Astrocyte (in vitro differentiated cells and primary cell): ENCODE measurements at regions not wholly inside any gene's neighbourhood (a gene's known extent, or its start where the extent isn't known, plus 50 kb on each side); places are given as distances from the start of the nearest gene placed in this dataset.

Experiments
- DNase-seq: peaks from one replicate; pipeline ENCODE4 v3.0.0-alpha.2; 2010; ENCODE audit warnings: low read depth
- FAIRE-seq: peaks from 2 replicates; lab custom pipeline; 2011; peaks lifted over from hg19 to GRCh38; lab: Jason Lieb, UNC
- H2AFZ ChIP-seq: 2 replicates; pipeline ENCODE4 v1.6.0; 2012; ENCODE audit warnings: low read depth, low read length, inconsistent platforms
- H3K27ac ChIP-seq: 2 replicates; pipeline ENCODE4 v1.5.1; 2011; ENCODE audit warnings: low read depth, low read length, inconsistent platforms
- H3K27me3 ChIP-seq: 2 replicates; pipeline ENCODE4 v1.6.0; 2011; ENCODE audit warnings: low read length, inconsistent platforms; ENCODE audit not compliant: insufficient read depth
- H3K36me3 ChIP-seq: 2 replicates; pipeline ENCODE4 v1.5.1; 2011; ENCODE audit warnings: low read length, inconsistent platforms; ENCODE audit not compliant: insufficient read depth
- H3K4me1 ChIP-seq: 2 replicates; pipeline ENCODE4 v1.5.1; 2011; ENCODE audit warnings: low read length, inconsistent platforms; ENCODE audit not compliant: insufficient read depth
- H3K4me2 ChIP-seq: 2 replicates; pipeline ENCODE4 v1.6.0; 2012; ENCODE audit warnings: low read length, inconsistent platforms
- H3K4me3 ChIP-seq: 2 replicates; pipeline ENCODE4 v1.5.1; 2011; ENCODE audit warnings: low read depth, mild to moderate bottlenecking, low read length, inconsistent platforms; ENCODE audit not compliant: insufficient read depth
- H3K79me2 ChIP-seq: 2 replicates; pipeline ENCODE4 v1.6.0; 2012; ENCODE audit warnings: mild to moderate bottlenecking, low read length, inconsistent platforms; ENCODE audit not compliant: insufficient read depth
- H3K9ac ChIP-seq: 2 replicates; pipeline ENCODE4 v1.6.0; 2012; ENCODE audit warnings: mild to moderate bottlenecking, low read length, inconsistent platforms
- H3K9me3 ChIP-seq: 2 replicates; pipeline ENCODE4 v1.5.1; 2012; ENCODE audit warnings: low read depth, mild to moderate bottlenecking, low read length, inconsistent platforms; ENCODE audit not compliant: insufficient read depth
- H4K20me1 ChIP-seq: 2 replicates; pipeline ENCODE4 v1.6.0; 2012; ENCODE audit warnings: low read length, inconsistent platforms; ENCODE audit not compliant: insufficient read depth
- H3K27ac Mint-ChIP-seq: one replicate; pipeline ENCODE4 v1.8.0; 2021; ENCODE audit warnings: mild to moderate bottlenecking, mixed read lengths; ENCODE audit not compliant: unreplicated experiment
- H3K27me3 Mint-ChIP-seq: one replicate; pipeline ENCODE4 v1.8.0; 2021; ENCODE audit warnings: low read depth, mixed read lengths; ENCODE audit not compliant: unreplicated experiment
- H3K36me3 Mint-ChIP-seq: one replicate; pipeline ENCODE4 v1.8.0; 2021; ENCODE audit warnings: low read depth, mixed read lengths; ENCODE audit not compliant: unreplicated experiment
- H3K4me1 Mint-ChIP-seq: one replicate; pipeline ENCODE4 v1.8.0; 2021; ENCODE audit warnings: low read depth, mixed read lengths; ENCODE audit not compliant: unreplicated experiment
- H3K4me3 Mint-ChIP-seq: one replicate; pipeline ENCODE4 v1.8.0; 2021; ENCODE audit warnings: mild to moderate bottlenecking, moderate library complexity, mixed read lengths; ENCODE audit not compliant: unreplicated experiment
- H3K9me3 Mint-ChIP-seq: one replicate; pipeline ENCODE4 v1.8.0; 2021; ENCODE audit warnings: mild to moderate bottlenecking, mixed read lengths; ENCODE audit not compliant: unreplicated experiment
- CTCF ChIP-seq: IDR thresholded peaks from 2 replicates; pipeline ENCODE4 v1.5.1; 2011; ENCODE audit warnings: low read depth, mild to moderate bottlenecking, inconsistent platforms, low read length, moderate library complexity; ENCODE audit not compliant: insufficient read depth
- EZH2 ChIP-seq: IDR thresholded peaks from 2 replicates; pipeline ENCODE4 v1.6.1; 2012; ENCODE audit warnings: mild to moderate bottlenecking, low read length, inconsistent platforms; ENCODE audit not compliant: insufficient read depth

- H3K27me3 ChIP-seq, result peaks cover 22% of the 10 kb centered on the region
Observed at GRCh38 chr15:70181626-70182255, 84.0 kb upstream of the TLE3 start.

GRCh38 chr15:70180186-70180875 is 82.6 kb upstream of the TLE3 start:
- no peak overlapping the region for H3K27ac Mint-ChIP-seq
- no peak for FAIRE-seq
- peaks cover 19% of the 10 kb centered on the region for H3K27me3 ChIP-seq
- H3K9me3 Mint-ChIP-seq, result no peaks in the 10 kb centered on the region
- H3K36me3 Mint-ChIP-seq, result peaks cover 2% of the 10 kb centered on the region
- no peak overlapping the region for H3K4me2 ChIP-seq
- H3K4me1 Mint-ChIP-seq, result peaks cover 5% of the 10 kb centered on the region
- H3K9ac ChIP-seq, result no peak overlapping the region
- H3K9me3 ChIP-seq, result no peaks in the 10 kb centered on the region
- H3K79me2 ChIP-seq, result no peaks in the 10 kb centered on the region
- H3K4me3 ChIP-seq, result no peak overlapping the region
- no peak overlapping the region for H3K27ac ChIP-seq
- H2AFZ ChIP-seq, result no peak overlapping the region
- H4K20me1 ChIP-seq, result no peaks in the 10 kb centered on the region
- H3K27me3 Mint-ChIP-seq, result peaks cover 62% of the 10 kb centered on the region
- peak overlapping the region; percentile 70 for H3K4me3 Mint-ChIP-seq
- no peak for TF ChIP-seq EZH2
- TF ChIP-seq CTCF, result no peak
- DNase-seq, result no peak
- no peaks in the 10 kb centered on the region for H3K36me3 ChIP-seq
- H3K4me1 ChIP-seq, result peaks cover 3% of the 10 kb centered on the region

More at GRCh38 chr15:70181626-70182255, 84.0 kb upstream of the TLE3 start:
- no peaks in the 10 kb centered on the region for H3K36me3 ChIP-seq
- H3K27me3 Mint-ChIP-seq, result peaks cover 73% of the 10 kb centered on the region
- H3K9me3 Mint-ChIP-seq, result peaks cover 3% of the 10 kb centered on the region
- no peak overlapping the region for H3K27ac Mint-ChIP-seq
- no peak overlapping the region for H3K27ac ChIP-seq
- peaks cover 3% of the 10 kb centered on the region for H3K4me1 ChIP-seq
- peaks cover 2% of the 10 kb centered on the region for H3K36me3 Mint-ChIP-seq
- no peak overlapping the region for H3K9ac ChIP-seq
- no peaks in the 10 kb centered on the region for H4K20me1 ChIP-seq
- peaks cover 16% of the 10 kb centered on the region for H3K4me1 Mint-ChIP-seq
- TF ChIP-seq CTCF, result no peak
- TF ChIP-seq EZH2, result no peak
- no peak overlapping the region for H3K4me2 ChIP-seq
- no peaks in the 10 kb centered on the region for H3K9me3 ChIP-seq
- FAIRE-seq, result no peak
- H2AFZ ChIP-seq, result no peak overlapping the region
- no peak overlapping the region for H3K4me3 Mint-ChIP-seq
- no peaks in the 10 kb centered on the region for H3K79me2 ChIP-seq
- H3K4me3 ChIP-seq, result no peak overlapping the region
- DNase-seq, result no peak
